PFSK-1 (cell line): ENCODE measurements at regions not wholly inside any gene's neighbourhood (a gene's known extent, or its start where the extent isn't known, plus 50 kb on each side); places are given as distances from the start of the nearest gene placed in this dataset.

Experiments
- FOXP2 ChIP-seq: optimal IDR thresholded peaks from 2 replicates; pipeline ENCODE3; 2011; ENCODE audit warnings: borderline replicate concordance, control low read depth, inconsistent platforms; ENCODE audit not compliant: insufficient read depth; ENCODE audit errors: extremely low read length, extremely low read depth
- POLR2AphosphoS5 ChIP-seq: IDR thresholded peaks from 2 replicates; pipeline ENCODE4 v1.6.1; 2012; ENCODE audit warnings: low read depth, mild to moderate bottlenecking, control low read depth, low read length, moderate library complexity
- SIN3A ChIP-seq: IDR thresholded peaks from 2 replicates; pipeline ENCODE4 v1.6.1; 2012; ENCODE audit warnings: mild to moderate bottlenecking, low read length, moderate library complexity, borderline replicate concordance; ENCODE audit not compliant: insufficient read depth
- TAF1 ChIP-seq: IDR thresholded peaks from 2 replicates; pipeline ENCODE4 v1.6.1; 2012; ENCODE audit warnings: low read length, control low read depth, borderline replicate concordance; ENCODE audit not compliant: insufficient read depth

- no peak for TF ChIP-seq SIN3A
- TF ChIP-seq POLR2AphosphoS5, result no peak
- TF ChIP-seq TAF1, result no peak
- no peak for TF ChIP-seq FOXP2
These were observed 263.4 kb downstream of the OLFM3 start for GRCh38 chr1:101733340-101733739.
